Left ventricle myocardium superior (tissue), 1 donor: ENCODE measurements at regions not wholly inside any gene's neighbourhood (a gene's known extent, or its start where the extent isn't known, plus 50 kb on each side); places are given as distances from the start of the nearest gene placed in this dataset.

ENCODE experiments used
- ATAC-seq: fragments of 200-7000 bp; cut with Tn5 transposase; one replicate; pipeline ENCODE4 v1.9.1; 2020; ENCODE audit warnings: mild to moderate bottlenecking, moderate library complexity
- DNase-seq: peaks from one replicate; pipeline ENCODE4 v3.0.0-alpha.2; 2020
- intact Hi-C: fragments of 100-400 bp; cut with micrococcal nuclease; formaldehyde crosslinking; loops from one replicate; pipeline ENCODE4 v1.11.0; 2022
- donor health status: DM: no; HTN: yes; CAD: no; lungs with severe emphysema.

DNA sequence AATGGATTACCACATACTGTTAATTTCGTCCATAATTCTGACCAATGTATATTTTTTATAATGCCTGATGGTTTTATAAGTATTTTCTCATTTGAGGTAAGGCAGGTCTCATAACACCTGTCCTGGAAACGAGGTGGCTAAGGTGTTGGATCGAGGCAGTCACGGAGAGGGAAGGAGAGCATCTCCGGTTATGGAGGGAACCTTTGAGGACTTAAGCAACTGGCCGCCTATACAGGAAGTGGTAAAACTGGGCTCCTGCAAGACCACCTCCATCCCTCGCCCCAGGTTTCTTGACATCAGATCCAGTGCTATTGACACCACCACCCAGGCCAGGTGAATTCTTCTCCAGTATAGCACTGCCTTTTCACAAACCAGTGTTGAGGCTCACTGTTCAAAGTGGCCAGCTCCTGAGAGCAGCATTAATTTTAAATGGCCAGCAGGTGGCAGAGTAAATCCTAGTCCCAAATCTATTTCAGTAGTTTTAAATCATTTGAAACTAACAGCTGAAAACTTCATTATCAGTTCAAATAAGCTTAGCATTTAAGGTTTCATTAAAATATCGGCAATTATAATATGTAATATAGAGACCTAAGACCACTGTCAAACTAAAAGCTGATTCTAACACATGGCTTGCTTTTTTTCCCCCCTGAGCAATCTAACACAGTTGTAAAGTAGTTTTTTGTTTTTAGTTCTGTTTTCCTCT, 100.8 kb downstream of the PPM1A start:
- intact Hi-C loops: loop anchor here (5.0 kb wide), 1 partner anchor 212 kb away; no protein-coding TSS in a partner anchor
- DNase-seq (no peak), ATAC-seq (peak; percentile 64)

DNA sequence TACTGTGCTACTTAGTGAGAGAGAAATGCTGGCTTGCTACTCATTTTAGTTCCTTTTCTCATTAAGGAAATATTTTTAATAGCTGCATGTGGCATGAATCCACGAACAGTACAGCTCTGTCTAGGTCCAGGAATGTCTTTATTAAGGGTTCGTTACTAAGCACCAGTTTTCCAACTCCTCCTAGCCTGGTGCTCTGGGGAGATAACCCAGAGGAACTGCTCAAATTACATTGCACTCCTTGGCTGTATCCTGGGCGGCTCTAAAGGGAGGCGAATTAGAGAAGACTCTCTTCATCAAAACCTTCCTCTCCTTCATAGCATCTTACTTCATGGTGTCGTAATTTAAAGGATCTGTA, 101.3 kb downstream of the PPM1A start:
- ATAC-seq (peak; percentile 73), DNase-seq (no peak)

DNA sequence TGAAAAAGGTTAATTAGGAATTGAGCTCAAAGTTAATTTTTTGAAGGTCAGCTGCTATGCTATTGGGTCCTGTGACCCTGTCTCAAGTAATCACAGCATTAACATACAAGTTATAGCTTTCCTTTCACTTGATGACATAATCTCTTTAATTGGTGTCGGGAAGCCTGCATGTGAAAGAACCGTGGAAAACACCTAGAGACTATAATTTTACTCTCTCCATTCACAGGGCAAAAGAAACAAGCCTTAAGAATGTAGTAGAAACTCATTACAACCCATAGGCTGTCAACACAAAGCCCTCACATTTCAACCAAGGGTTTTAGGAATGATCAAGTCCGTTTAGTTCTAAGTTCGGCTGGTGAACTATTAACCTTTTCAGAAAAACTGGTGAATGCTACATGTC, 104.4 kb downstream of the PPM1A start:
- intact Hi-C loops: loop anchor here (5.0 kb wide), 1 partner anchor 209 kb away; no protein-coding TSS in a partner anchor
- no peak for ATAC-seq

More for the DNA sequence above, 101.3 kb downstream of the PPM1A start:
- intact Hi-C loops: loop anchor here (5.0 kb wide), 1 partner anchor 212 kb away; no protein-coding TSS in a partner anchor

DNA sequence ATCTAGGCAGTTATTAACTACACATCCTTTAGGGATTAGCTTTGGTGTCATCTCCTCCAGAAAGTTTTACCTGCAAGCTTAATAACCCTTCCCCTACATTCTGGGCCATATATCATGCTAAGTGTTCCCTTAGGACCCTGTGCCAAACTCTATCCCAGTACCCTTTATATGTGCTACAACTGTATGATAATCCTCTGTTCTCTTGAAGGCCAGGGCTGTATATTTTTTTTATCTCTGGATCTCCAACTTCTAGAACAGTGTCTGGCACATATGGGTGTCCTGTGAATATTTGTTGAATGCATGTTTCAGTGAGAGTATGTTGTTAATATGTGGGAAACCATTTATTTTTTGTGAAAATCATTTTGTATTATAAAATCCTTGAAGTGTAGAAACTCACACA, 106.7 kb downstream of the PPM1A start:
- no peak for ATAC-seq

More for the DNA sequence above, 104.4 kb downstream of the PPM1A start:
- no peak for DNase-seq

DNA sequence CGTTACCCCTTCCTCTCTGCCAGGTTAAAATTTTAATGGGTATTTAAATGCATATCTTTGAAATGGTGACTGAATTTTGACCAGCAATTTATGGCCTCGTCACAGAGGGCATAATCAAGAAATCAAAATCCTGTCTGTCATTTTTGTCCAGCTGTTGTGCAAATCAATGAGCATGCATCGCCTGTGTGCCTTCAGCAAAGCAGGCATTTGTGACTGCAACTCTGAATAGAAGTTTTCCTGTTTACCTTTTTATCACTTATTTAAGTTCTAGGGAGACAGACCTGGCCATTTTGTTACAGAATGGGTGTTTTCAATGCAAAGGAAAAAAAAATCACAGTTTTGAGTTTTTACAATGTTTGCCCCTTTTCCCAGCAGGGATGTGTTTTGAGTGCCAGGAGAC, 107.4 kb downstream of the PPM1A start:
- intact Hi-C loops: no loop called here
- no peak for DNase-seq

More for the DNA sequence above, 106.7 kb downstream of the PPM1A start:
- DNase-seq: no peak
- intact Hi-C loops: no loop called here

DNA sequence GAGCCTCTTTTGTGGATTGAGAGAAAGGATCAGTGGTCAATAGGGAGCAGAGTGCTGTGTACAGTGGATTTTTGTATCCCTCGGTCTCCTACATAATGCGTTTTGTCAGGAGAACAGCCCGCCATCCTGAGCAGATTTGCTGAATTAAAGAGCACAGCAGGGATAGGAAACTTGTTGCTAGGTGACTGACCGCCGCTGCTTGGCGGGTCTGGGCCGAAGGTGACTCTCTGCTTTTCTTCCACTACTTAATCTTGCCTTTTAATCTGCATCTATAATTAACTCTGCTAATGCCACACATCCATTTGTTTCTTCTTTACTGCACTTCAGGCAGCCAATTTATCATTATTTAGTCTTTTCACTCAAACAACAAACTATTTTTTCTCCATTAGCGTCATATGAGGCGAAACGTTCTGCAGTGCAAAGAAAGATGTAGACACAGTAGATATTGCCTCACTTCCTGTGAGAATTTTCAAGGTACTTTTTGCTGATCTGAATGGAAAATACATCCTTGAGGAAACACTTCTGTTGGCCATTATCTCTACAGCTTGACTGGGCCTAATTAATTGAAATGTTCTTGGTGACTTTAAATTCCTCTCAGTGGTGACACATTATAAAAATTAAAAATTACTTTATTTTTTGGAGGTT, 108.0 kb downstream of the PPM1A start:
- ATAC-seq: no peak
- intact Hi-C loops: no loop called here
- DNase-seq: no peak

More for the DNA sequence above, 107.4 kb downstream of the PPM1A start:
- ATAC-seq: no peak

DNA sequence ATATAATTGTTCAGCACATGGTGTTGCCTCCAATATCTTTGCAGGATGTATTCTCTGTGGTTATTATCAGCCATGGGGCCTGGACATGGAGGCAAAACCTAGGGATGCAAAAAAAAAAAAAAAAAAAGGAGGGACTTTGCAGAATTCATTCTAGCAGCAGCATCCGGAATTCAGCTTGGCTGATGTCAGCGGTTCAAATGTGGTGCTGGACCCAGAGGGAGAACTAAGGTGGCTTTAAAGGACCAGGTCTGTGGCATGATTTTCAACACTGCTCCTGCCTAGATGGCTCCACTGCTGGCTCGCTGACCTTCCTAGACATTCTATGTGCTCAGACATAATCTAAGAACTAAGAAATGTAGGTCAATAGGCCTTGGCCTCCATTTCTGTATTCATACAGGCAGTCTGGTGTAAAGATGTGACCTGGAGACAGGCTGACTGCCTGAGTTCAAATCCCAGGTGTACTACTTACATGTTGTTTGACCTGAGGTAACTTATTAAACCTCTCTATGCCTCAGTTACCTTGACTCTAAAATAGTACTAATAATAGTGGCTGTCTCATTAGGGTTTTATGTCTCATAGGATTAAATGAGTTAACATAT, 108.6 kb downstream of the PPM1A start:
- ATAC-seq (no peak), DNase-seq (no peak)
- intact Hi-C loops: no loop called here

DNA sequence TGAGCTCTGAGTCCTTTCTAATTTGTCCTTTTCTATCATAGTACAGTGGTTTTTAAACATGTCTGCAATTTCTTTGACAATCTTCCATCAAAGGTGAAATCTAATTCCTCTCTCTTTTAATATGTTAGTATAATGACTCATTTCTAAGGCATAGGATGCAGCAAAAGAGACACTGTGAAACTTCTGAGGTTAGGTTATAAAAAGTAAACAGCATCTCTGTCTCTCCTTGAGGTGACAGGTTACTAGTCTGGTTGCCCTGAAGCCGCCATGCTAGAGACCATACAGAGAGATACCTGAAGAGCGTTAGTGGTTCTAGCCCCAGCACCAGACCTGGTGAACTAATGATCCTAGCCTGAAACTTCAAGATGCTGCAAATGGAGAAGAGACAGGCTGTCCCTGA, 114.3 kb downstream of the PPM1A start:
- no peak for ATAC-seq
- intact Hi-C loops: no loop called here
- DNase-seq: no peak

DNA sequence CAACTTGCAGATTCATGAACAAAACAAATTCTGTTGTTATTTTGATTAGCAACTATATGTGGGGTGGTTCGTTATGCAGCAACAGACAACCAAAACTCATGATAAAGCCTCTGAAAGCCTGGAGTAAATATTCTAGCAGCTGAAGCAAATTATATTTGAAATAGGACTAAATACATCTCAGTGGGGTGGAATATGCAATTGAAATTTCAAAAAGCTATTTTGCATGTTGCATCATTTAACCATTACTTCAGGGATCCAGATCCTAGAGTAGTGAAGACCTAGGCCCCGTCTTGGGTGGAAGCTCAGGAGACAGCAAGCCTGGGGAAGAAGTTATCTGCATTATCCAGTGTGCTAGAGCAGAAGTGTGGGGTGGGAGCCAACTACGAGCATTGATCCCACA, 114.7 kb downstream of the PPM1A start:
- DNase-seq (no peak), ATAC-seq (no peak)
- intact Hi-C loops: no loop called here

DNA sequence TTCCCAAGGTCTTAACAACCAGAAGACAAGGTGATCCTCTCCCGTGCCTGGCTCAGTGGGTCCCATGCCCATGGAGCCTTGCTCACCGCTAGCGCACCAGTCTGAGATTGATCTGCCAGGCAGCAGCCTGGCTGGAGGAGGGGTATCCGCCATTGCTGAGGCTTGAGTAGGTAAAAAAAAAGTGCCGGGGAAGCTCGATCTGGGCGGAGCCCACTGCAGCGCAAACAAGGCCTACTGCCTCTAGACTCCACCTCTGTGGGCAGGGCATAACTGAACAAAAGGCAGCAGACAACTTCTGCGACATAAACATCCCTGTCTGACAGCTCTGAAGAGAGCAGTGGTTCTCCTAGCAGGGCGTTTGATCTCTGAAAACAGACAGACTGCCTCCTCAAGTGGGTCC, 104.0 kb downstream of the C14orf39 start:
- intact Hi-C loops: no loop called here
- ATAC-seq (no peak), DNase-seq (no peak)
